WTC11 (cell line): ENCODE measurements at regions not wholly inside any gene's neighbourhood (a gene's known extent, or its start where the extent isn't known, plus 50 kb on each side); places are given as distances from the start of the nearest gene placed in this dataset.
"Not testable (repeated sequence)": the region's sequence is repeated elsewhere in the genome, so short reads cannot be mapped to it uniquely, and the experiment has no call there.

Source experiments
- ATF1 ChIP-seq: sonication (generic); formaldehyde crosslinking; IDR thresholded peaks from 2 replicates; pipeline ENCODE4 v1.8.1; 2023; ENCODE audit warnings: mild to moderate bottlenecking, moderate library complexity, missing genetic modification reagents
- ATF3 ChIP-seq: sonication (generic); formaldehyde crosslinking; conservative IDR thresholded peaks from 2 replicates; pipeline ENCODE4 v1.8.1; 2022; ENCODE audit warnings: mild to moderate bottlenecking, missing genetic modification reagents
- ATF6 ChIP-seq: sonication (generic); formaldehyde crosslinking; IDR thresholded peaks from 2 replicates; pipeline ENCODE4 v1.8.1; 2023; ENCODE audit warnings: mild to moderate bottlenecking, missing genetic modification reagents
- CDX4 ChIP-seq: fragments of 250-450 bp; sonication (Bioruptor Pico); IDR thresholded peaks from 2 replicates; pipeline ENCODE4 v1.9.0; 2021; ENCODE audit warnings: moderate library complexity, mild to moderate bottlenecking, inconsistent platforms, borderline replicate concordance
- CREB1 ChIP-seq: sonication (generic); formaldehyde crosslinking; IDR thresholded peaks from 2 replicates; pipeline ENCODE4 v1.8.0; 2023; ENCODE audit warnings: mild to moderate bottlenecking, missing genetic modification reagents
- CREM ChIP-seq: sonication (generic); formaldehyde crosslinking; IDR thresholded peaks from 2 replicates; pipeline ENCODE4 v1.8.1; 2022; ENCODE audit warnings: mild to moderate bottlenecking, missing genetic modification reagents, moderate library complexity
- CTCF ChIP-seq: fragments of 200-600 bp; IDR thresholded peaks from 2 replicates; pipeline ENCODE4 v1.8.0; 2022; ENCODE audit warnings: antibody characterized with exemption
- E2F1 ChIP-seq: sonication (generic); formaldehyde crosslinking; IDR thresholded peaks from 2 replicates; pipeline ENCODE4 v1.8.0; 2022; ENCODE audit warnings: mild to moderate bottlenecking, missing genetic modification reagents
- ELF4 ChIP-seq: sonication (generic); formaldehyde crosslinking; IDR thresholded peaks from 2 replicates; pipeline ENCODE4 v1.8.1; 2022; ENCODE audit warnings: low read depth, mild to moderate bottlenecking, moderate library complexity, missing genetic modification reagents
- GABPB1 ChIP-seq: sonication (generic); formaldehyde crosslinking; IDR thresholded peaks from 2 replicates; pipeline ENCODE4 v1.8.1; 2023; ENCODE audit warnings: mild to moderate bottlenecking, missing genetic modification reagents
- MAX ChIP-seq: sonication (generic); formaldehyde crosslinking; IDR thresholded peaks from 2 replicates; pipeline ENCODE4 v1.8.0; 2022; ENCODE audit warnings: mild to moderate bottlenecking, missing genetic modification reagents
- ZNF121 ChIP-seq: sonication (generic); formaldehyde crosslinking; IDR thresholded peaks from 2 replicates; pipeline ENCODE4 v1.8.0; 2023; ENCODE audit warnings: missing genetic modification reagents
- ZNF416 ChIP-seq: fragments of 250-450 bp; sonication (Bioruptor Pico); IDR thresholded peaks from 2 replicates; pipeline ENCODE4 v1.9.0; 2021; ENCODE audit warnings: mild to moderate bottlenecking, inconsistent platforms
- ZNF532 ChIP-seq: fragments of 250-450 bp; sonication (Bioruptor Pico); IDR thresholded peaks from 2 replicates; pipeline ENCODE4 v1.9.0; 2021; ENCODE audit warnings: mild to moderate bottlenecking, borderline replicate concordance

- not testable (repeated sequence) for TF ChIP-seq ELF4 (CRISPR knock-in tag); CTCF; ATF6 (CRISPR knock-in tag); MAX (CRISPR knock-in tag); ZNF121; CDX4; GABPB1 (CRISPR knock-in tag); ZNF532; E2F1 (CRISPR knock-in tag); ATF3 (CRISPR knock-in tag); CREM (CRISPR knock-in tag); ZNF416 (CRISPR knock-in tag); ATF1 (CRISPR knock-in tag); CREB1 (CRISPR knock-in tag)
These were observed 74.4 kb downstream of the NBPF8 start for GRCh38 chr1:120489217-120489616.
